Right renal pelvis (tissue), 4 donors: ENCODE measurements at regions not wholly inside any gene's neighbourhood (a gene's known extent, or its start where the extent isn't known, plus 50 kb on each side); places are given as distances from the start of the nearest gene placed in this dataset.
"Not testable (repeated sequence)": the region's sequence is repeated elsewhere in the genome, so short reads cannot be mapped to it uniquely, and the experiment has no call there.

ENCODE experiments used
- DNase-seq, 4 donors: peaks; one replicate each; pipeline ENCODE4 v3.0.0-alpha.2; 2013; ENCODE audit warnings: low read depth in 4 of 4, low spot score in 3 of 4, missing footprints in 1 of 4

DNA sequence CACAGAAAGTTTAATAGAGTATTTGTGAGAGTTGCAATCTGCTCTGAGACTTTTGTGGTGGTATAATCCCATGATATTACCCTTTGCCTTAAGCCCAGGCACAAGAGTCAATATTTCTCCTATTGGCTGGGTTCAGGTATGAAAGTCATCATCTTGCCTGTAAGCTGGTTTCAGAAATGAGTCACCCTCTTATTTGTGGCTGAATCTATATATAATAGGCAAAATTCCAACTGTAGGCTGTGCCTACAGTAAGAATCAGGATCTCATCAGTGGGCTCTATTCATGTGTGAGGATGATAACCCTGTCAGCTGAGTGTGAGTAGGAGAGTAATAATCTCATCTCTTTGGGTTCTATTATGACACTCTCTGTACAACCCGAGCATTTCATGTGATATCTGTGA lies 2103.1 kb downstream of the TP53TG3F start:
- no peak for DNase-seq

DNA sequence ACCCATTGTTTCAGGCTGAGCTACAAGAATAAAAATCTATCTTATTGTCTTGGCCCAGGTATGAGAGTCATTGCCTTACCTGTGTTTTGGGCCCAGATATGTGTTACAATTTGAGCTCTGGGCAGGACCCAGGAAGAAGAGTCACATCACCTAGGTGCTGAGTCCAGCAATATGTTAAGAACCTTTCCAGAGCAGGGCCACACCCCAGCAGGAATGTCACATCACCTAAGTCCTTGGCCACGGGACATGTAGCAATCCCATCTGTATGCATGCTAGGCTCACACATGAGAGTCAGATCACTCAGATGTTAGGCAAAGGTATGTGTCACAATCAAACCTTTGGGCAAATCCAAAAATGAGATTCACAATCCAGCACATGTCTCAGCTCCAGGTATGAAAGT lies 2103.5 kb downstream of the TP53TG3F start:
- DNase-seq = no peak

DNA sequence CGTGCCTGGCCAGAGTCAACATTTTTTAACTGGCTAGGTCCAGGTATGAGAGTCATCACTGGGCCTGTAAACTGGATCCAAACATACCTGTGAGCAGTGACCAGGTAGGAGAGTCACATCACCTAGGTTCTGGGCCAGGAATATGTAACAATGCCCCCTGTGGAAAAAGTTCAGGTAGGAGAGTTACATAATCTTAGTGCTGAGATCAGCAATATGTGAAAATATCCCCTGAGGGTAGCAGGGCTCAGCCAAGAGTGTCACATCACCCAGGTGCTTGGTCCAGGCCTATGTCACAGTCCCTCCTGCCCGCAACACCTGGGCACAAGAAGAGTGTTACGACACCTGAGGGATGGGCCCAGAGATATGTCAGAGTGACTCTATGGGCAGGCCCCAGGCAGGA lies 2104.7 kb downstream of the TP53TG3F start:
- no peak for DNase-seq

DNA sequence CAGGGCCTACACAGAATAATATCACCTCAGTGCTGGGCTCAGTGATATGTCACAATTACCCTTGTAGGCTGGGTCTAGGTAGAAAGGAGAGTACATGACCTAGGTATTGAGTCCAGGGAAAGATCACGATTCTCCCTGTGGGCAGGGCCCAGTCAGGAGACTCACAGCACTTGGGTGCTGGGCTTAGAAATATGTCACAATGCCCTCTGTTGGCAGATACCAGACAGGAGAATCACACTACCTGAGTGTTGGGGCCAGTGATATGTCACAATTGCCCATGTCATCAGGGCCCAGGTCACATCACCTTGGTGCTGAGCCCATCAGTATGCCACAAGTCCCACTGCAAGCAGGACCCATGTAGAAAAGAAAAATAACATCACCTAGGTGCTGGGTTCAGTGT lies 2105.5 kb downstream of the TP53TG3F start:
- DNase-seq = no peak

DNA sequence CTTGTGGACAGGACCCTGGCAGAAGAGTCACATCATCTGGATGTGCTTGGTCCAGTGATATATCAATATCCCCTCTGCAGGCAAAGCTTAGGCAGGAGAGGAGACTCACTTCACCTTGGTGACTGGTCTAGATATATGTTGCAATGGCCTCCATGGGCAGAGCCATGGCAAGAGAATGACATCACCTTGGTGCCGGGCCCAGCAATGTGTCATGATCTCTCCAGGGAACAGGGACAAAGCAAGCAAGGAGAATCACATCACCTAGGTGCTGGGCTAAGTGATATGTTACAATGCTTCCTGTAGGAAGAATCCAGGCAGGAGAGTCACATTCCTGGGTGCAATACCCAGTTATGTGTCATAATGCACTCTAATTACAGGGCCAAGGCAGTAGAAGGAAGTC lies 2106.2 kb downstream of the TP53TG3F start:
- no peak for DNase-seq

GRCh38 chr16:35569413-35569812 lies 2110.0 kb downstream of the TP53TG3F start:
- no peak for DNase-seq

- DNase-seq = no peak
Measured at GRCh38 chr16:35570946-35571345, 2111.5 kb downstream of the TP53TG3F start.

DNA sequence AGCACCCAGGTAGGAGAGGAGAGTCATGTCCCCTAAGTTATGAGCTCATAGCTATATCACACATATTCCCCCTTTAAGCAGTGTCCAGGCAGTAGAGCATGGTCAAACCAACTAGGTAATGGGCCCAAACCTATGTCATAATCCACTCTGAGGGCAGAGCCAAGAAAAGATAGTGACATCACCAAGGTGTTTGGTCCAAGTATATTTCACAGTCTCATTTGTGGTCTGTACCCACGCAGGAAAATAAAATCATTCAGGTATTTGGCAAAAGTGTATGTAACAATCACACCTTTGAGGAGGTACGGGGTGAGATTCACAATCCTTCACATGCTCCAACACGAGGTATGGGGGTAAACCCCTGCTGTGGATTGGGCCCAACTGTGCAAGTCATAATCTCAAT lies 2112.8 kb downstream of the TP53TG3F start:
- DNase-seq = no peak

DNA sequence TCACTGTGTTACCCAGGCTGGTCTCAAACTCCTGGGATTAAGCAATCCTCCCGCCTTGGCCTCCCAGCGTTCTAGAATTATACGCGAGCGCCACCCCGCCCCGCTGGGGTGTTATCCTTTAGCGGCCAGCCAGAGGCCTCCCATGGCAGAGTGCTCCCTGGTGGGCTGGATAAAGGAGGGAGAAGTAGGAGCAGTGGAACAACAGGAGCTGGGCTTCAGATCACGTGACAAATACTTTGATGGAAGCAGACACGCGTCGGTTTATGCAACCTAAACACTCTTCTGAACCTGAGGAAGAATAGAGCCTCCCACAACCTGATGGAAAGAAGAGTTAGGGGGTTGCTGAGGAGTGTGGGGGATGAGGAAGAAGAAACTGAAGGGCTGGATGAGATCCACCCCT lies 2114.0 kb downstream of the TP53TG3F start:
- no peak for DNase-seq

GRCh38 chr16:35574011-35574410 lies 2114.6 kb downstream of the TP53TG3F start:
- DNase-seq = no peak

- DNase-seq = no peak
Measured at GRCh38 chr16:35574454-35575431, 2115.3 kb downstream of the TP53TG3F start.

DNA sequence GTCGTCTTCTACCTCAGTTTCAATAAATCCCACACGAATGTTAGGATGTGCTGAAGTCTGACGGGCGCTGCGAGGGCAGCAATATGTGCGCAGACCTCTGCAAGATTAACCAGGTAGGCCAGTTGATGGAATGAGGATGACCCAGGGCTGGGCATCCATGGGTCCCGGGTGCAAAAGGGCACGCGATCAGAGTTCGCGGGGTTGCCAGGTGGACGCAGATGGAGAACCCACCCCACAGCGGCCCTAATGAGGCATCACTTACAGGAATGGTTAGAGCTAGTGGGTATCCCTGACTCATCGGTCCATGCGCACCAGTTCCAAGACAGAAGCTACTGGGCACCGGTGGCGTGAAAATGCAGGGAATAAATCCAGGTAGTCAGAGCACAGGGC lies 2116.0 kb downstream of the TP53TG3F start:
- no peak for DNase-seq

DNA sequence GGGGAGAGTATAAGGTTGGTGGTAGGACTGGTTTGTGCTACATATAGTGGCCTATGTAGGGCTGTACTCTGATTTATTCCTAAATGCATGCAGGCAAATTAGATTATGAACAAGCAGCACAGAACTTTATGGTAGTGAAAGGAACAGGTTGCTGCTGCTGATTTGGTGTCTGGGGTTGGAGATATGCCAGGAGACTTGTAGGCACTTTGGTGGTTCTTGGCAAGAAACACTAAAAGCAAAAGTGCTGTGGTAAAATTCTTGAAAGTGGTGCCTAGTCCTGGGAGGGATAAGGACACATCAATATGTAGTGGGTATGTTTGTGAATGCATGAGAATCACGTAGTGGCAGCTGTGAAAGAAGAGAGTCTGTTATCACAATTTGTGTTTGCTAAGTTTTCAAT lies 2126.0 kb downstream of the TP53TG3F start:
- DNase-seq = no peak

- not testable (repeated sequence) for DNase-seq
Measured at GRCh38 chr16:35590913-35591312, 2131.5 kb downstream of the TP53TG3F start.

GRCh38 chr16:35596467-35596866 lies 2137.1 kb downstream of the TP53TG3F start:
- no peak for DNase-seq

DNA sequence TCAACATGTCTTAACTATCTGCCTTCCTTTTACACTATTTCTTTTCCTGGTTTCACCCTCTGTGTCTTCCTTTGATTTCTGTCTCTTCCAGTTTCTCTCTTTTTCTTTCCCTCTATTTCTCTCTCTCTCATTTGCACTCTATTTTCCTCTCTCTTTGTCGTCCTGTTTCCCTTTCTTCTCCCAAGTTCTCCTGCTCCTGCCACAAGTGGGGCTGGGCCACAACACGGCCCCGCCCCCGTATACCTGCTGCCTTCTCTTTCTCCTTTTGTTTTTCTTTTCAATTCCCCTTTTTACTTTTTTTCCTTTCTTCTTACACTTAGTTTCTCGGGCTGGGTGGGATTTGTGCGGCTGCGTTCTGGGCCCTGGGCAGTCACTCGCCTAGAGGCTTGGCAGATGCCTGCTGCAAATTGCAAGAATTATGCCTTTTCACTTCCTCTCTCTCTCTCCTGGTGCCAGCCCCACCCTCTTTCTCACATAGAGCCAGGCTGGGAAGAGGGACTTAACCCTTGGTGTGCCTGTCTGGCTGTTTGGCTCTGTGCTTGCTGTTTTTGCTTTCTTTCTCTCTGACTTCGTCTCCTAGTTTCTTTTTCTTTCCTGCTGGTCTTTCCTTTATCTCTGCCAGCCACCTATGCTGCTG lies 2139.4 kb downstream of the TP53TG3F start:
- no peak for DNase-seq

- DNase-seq = no peak
Measured at GRCh38 chr16:35599429-35600160, 2140.2 kb downstream of the TP53TG3F start.

DNA sequence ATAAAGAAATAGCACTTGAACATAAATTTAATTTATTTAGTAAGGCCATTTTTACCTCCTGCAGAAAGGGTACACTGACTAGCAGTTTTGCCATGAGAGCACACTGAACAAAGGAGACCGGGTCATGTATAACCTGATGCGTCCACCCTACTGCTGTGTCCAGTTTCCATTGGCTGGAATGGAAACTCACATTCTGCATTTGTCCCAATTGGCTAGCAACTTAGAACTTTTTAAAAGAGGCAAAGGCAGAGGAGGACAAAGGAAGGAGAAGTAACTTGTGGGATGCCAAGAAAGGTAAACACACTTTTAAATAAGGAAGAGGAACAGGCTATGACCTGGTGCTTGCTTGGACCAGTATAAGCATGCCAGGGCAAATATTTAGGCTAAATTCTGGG lies 2140.7 kb downstream of the TP53TG3F start:
- DNase-seq = not testable (repeated sequence)

DNA sequence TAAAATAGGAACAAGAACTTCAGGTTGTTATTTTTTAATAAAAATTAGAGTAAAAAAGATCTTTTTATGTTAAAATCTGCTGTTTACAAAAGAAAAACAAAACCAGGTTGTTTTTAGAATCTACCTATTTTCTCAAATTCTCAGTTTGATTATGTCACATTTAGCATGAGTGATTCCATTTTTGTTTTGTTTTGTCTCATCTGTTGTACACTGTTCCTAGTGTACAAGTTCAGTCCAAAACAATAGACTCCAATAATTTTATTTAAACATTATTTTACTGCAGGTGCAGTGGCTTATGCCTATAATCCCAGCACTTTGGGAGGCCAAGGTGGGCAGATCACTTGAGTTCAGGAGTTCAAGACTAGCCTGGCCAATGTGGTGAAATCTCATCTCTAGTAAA lies 2142.7 kb downstream of the TP53TG3F start:
- no peak for DNase-seq

DNA sequence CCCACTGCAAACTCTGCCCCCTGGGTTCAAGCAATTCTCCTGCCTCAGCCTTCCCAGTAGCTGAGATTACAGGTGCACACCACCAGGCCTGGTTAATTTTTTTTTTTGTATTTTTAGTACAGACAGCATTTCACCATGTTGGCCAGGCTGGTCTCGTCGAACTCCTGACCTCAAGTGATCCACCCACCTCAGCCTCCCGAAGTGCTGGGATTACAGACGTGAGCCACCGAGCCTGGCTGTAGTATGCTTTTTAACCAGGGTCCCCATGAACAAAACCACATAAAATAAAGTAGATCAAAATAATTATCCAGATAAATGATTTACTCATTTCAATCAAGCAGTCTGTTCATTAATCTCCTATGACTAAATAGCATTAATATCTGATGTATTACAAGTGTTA lies 2144.0 kb downstream of the TP53TG3F start:
- DNase-seq = not testable (repeated sequence)

GRCh38 chr16:35605921-35606320 lies 2146.5 kb downstream of the TP53TG3F start:
- DNase-seq = no peak
